ENCODE measurements at regions not wholly inside any gene's neighbourhood (a gene's known extent, or its start where the extent isn't known, plus 50 kb on each side); places are given as distances from the start of the nearest gene placed in this dataset.
"Not testable (repeated sequence)": the region's sequence is repeated elsewhere in the genome, so short reads cannot be mapped to it uniquely, and the experiment has no call there.

DNA sequence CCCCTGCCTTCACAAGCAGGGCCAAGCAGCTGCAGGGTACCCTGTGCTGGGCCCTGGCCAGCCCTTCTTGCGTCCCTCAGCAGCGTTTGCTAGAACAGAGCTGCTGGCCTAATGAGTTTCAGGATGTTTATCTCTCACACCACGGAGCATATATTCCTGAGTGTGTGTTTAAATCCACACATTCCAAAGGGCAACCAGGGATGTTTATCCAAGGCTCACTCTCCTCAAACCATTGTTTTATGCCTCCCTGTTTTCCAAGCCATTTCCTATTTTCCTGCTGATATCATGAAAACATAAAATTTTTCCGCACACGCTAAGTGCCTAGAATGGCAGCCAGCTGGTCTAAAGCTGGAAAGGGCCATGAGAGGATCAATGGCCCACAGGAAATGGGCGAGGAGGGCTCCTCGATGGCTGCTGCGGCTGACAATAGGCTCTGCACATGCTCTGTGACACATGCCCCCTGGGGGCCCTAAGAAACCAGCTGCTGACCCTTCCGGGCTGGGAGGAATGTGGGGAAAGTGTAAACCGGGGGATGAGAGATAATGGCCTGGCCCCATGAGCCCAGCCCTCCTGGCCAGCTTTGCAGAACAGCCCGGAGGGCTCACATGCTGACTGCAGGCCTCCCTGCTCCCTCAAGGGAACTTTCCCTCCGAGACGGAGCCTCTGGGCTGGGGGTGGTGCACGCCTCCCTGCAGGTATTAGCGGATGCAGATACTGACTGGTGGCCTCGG is 194.0 kb downstream of the NDUFA10 start:
- DNase-seq = no peak

DNA sequence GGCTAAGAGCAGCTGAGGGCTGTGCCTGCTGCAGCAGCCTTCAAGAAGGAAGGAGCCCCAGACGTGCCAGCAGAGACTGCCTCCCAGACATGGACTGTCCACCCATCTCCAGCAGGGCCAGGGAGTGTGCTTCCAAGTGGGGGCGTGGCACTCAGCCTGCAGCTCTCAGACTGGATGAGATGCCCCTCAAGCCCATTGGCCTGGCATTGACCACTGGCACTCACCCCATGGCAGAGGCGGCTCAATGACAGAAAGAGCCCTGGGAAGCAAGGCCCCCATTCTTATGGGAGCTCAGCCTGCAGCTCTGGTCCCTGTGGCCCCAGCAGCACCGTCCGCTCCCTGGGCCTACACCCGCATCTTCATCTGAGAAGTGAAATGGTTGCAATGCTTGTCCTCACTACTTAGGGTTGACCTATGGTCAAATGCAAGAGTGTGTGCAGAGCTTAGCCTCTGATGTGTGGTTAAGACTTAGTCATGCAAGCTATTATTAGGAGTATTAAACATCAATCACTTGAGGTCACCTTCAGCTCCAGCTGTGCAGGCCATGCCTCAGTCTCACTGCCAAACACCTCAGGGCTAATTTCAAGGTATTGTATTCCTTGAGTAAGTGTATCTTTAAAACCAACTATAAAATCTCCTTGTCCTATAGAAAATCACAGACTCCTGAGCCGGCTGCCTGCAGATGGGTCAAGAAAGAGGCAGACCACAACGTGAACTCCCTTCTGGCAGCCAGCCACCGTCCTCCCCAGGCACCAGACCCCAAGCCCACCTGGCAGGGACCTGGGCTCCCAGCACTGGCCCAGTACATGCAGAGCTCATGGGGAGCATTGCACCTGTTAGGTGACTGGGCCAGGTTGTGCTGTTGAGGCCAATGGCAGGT is 194.8 kb downstream of the NDUFA10 start:
- DNase-seq = no peak

DNA sequence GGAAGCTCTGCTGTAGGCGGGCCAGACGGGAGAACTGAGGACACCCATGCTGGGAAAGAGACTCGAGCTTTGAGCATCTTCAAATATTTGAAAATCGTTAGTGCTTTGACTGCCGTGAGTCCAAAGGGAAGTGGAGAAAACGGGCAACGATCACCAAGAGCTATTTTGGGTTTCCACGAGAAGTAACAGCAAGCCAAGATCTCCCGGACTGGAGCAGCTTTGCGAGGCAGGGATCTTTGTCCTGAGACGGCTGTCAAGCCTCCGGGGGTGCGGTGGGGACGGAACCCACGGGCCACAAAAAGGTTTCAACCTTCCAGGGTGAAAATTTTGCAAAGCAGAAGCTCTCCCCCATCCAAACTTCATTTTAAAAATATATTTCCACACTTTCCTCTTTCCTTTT is 195.8 kb downstream of the NDUFA10 start:
- no peak for DNase-seq

DNA sequence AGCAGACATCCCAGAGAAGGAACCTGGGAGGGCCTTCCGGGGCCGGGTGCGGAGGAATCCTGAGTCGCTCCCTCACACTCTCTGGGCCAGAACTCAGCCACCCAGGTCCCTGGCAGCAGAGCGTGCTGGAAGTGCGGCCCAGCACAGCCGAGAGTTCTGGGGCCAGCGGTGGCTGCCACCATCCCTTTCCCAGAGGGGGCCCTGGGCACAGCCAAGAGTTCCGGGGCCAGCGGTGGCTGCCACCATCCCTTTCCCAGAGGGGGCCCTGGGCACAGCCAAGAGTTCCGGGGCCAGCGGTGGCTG is 196.2 kb downstream of the NDUFA10 start:
- DNase-seq = not testable (repeated sequence)

DNA sequence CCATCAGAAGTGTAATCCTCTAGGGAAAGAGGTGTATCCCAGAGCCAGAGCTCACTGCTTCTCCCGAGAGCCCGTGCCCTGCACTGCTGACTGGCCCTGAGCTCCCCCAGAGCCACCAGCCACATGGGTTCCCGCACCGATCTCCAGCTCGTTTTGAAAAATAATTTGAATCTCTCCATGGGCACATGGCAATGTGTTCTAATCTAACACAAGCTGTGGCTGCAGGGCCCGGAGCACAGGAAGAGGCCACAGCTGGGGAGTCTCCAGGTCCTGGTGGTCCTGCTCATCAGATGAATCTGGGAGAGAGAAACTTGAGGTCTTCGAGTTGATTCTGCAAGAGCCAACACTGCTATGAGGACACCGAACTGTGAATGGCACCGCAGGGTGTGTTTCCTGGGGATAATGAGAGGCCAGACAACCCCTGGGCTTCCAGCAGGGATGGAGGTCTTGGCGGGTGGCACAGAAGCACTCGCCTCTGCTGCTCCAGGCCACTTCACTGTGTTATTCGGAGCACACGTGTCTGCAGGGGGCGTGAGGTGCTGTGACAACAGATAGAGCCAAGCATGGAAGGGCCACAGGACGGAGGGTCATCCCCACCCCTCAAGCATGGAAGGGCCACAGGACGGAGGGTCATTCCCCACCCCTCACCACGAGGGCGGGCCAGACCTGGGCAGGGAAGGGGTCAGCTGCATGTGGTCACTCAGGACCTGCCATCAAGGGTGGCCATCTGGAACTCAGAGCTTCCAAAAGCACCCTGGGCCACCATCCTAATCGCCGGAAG is 196.8 kb downstream of the NDUFA10 start:
- DNase-seq = no peak

DNA sequence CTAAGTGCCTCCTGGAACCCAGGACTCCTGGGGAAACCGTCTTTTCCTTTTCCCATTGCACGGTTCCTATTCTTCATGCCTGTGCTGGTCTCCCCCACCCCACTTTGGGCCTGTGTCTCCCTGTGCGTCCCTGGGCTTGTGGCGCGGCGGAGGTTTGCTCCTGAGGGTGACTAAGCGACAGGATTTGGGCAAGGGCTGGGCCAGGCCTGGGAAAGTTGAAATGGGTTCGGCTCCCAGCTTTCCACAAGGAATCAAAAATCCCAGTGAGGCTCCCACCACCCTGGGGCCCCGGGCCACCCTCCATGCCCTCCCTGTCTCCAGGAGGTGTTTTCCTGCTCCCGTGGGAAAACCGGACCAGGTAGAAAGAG is 197.6 kb downstream of the NDUFA10 start:
- DNase-seq = no peak

DNA sequence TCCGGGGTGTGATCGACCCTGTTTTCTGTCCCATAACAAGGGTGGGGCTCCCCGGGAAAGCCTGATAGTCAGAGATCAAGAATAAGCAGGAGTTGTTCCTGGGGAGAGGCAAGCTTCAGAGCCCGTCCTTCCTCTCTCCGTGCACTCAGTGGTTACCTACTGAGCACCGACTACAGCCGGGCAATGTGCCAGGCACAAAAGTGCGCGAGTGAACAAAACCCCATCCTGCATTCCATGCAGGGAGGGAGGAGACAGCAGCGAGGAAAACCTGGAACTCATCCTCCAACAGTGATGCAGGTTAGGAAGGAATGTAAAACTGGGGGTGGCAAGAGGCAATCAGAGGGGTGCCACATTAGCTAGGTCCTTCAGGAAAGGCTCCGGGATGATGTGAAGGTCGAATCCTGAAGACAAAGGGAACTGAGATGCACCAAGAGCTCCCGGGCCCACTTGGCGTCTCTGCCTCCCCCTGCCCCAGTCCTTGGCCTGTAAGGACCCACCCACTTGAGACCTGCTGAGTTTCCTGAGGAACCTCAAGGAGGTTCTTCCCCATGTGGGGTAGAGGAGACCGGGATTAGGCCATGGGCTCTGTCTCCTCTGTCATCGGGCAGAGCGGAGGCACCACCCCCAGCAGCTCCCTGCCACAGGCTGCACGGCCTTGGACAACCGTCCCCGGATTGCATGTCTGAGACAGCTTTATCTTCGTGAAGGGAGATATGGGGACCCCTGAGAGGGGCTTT is 198.2 kb downstream of the NDUFA10 start:
- no peak for DNase-seq

DNA sequence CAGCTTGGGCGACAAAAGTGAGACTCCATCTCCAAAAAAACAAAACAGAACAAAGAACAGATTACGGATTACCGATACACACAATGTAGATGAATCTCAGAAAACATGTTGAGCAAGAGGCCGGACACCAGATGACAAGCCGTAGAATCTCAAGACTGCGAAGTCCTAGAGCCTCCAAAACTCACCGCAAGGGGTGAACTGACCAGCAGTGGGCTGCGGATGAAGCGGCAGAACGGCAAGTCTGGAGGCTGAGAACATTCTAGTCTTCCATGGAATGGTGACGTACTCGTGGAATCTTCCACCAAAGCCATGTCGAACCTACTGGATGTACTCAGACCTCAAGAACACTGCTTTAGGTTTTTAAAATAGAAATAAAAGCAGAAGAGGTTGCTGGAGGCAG is 198.8 kb downstream of the NDUFA10 start:
- no peak for DNase-seq

DNA sequence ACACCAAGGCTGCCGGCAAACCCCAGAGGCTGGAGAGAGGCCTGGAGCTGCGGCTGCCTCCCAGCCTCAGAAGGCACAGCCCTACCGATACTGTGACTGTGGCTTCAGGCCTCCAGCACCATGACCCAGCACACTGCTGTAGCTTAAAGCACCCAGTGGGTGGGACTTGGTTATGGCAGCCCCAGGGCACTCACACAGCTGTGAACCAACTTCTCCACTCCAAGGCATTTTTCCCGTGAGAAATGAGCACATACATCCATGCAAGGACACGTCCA is 199.5 kb downstream of the NDUFA10 start:
- no peak for DNase-seq

DNA sequence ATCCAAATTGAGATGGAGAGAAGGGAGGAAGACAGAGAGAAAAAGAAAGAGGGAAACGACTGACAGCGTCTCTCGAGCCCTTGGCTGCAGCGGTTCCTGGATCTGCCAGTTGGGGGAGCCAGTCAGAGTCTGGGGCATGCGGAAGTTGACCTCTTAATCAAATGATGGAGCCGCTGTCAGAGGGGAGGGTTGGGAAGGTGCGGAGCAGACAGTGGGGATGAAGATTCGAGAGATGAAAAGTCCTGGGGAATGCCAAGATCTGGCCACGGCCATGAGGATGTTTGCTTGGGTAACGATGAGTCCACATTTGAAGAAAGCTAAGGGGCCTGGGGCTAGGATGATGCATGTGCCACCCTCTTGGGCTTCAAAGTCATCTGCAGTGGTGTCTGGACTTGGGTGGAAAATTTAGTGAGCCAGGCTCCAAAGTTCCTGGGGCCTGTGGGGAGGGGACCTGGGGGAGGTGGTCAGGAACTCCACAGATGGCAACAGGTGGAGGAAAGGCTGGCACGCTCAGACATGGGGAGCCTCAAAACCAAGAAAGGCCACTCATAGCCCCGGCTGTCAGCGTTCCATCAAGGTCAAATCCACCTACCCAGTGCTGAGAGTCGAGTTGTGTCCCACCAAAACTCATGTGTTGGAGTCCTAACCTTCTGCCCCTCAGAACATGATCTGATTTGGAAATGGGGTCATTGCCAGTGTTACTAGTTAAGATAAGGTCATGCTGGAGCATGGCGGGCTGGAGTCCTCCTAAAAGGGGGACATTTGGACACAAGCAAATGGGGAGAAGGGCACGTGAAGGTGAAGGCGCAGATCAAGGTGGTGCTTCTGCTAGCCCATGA is 200.1 kb downstream of the NDUFA10 start:
- no peak for DNase-seq

DNA sequence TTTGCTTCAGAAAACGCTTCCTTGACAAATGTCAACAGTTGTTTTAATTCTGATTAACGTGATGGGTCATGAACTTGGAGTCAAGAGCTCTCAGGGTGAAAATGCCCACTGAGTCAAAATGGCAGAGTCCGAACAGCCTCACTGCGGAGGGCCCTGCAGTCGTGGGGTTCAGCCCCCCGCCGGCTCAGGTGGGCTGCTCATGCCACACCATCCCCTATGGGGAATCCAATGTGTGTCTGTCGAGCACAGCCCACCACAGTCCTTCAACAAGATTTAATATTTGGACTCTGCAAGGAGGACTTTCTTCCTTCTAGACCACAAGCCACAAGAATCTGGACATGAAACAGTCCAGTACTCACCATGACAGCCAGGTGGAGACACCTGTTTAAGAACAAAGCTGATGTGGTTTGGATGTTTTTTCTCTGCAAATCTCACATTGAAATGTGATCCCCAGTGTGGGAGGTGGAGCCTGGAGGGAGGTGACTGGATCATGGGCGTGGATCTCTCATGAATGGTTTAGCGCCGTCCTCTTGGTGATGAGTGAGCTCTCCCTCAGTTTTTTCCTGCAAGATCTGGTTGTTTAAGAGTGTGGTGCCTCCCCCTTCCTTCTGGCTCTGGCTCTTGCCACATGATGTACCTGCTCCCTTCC is 201.0 kb downstream of the NDUFA10 start:
- DNase-seq = peak; percentile 33

DNA sequence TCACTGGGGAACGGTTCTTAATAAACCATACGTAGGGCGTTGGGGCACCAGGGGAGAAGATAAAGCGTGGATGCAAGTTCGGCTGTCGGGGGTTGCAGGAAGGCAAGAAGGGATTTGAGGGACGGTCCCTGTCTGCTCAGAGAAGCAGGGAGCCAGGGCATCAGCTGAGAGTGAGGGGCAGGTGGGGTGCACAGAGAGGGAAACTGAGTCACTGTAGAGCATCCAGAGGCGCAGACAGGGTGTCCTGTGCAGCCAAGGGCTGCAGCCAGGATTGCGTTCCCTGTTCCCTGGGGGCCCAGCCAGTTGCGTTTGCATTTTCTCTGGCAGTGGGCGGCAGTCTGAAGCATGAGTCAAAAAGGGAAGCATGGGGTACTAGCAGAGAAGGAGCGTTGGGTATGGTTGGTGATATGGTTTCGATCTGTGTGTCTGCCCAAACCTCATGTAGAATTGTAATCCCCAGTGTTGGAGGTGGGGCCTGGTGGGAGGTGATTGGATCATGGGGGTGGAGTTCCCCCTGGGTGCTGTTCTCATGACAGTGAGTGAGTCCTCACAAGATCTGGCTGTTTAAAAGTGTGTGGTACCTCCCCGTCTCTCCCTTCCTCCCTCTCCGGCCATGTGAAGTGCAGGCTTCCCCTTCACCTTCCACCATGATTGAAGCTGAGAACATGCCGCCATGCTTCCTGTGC is 202.9 kb downstream of the NDUFA10 start:
- DNase-seq = no peak

DNA sequence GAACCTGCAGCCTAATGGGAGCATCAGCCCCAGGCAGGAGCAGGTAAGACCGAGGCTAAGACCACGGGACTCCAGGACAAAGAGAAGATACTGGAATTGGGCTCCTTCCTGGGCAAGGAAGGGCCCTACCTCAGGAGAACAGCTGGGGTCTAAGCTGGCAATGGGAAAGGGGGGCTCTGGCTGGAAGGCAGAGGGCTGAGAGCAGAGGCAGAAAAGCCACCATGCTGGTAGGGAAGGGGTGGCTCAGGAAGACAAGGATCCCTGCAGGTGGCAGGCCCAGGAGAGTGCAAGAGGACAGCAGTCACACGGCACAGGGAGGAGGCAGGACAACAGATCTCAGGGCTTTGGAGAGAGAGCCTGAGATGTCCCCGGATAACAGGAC is 203.5 kb downstream of the NDUFA10 start:
- no peak for DNase-seq

DNA sequence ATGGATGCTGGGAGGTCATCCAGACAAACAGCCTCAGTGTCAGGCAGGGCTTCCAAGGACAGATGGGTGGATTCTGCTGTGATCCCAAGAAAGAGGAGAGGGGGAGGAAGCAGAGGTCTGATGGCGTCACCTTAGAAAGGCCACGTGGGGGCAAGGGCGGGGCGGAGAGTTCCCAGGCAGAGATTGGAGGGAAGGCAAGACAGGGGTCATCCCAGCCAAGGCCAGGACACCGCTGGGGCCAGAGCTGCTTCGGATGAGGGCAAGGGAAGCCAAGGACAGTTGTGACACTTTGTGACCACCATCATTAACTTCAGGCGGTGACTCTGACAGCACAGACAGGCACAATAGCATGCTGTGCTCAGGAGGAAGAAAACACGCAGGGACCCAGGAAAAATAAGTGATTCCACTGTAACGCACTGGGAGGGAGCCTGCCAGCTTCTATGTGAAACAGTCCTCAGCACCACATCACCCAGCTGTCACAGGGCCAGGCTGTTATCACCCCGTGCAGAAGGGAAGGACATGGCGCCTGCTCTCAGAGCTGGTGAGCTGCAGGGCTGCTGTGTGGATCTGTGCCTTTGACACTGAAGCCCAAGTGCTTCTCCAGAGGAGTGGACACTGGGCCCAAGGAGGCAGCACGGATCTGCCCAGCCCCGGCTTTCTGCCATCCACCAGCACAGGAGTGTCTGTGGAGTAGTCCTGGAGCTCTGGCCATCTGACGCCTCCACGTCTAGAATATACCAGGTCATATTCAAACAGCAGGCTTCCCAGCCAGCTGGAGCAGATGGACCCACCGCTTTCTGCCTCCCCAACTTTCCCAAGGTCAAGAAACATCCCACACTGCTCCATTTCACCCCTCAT is 204.1 kb downstream of the NDUFA10 start:
- no peak for DNase-seq

DNA sequence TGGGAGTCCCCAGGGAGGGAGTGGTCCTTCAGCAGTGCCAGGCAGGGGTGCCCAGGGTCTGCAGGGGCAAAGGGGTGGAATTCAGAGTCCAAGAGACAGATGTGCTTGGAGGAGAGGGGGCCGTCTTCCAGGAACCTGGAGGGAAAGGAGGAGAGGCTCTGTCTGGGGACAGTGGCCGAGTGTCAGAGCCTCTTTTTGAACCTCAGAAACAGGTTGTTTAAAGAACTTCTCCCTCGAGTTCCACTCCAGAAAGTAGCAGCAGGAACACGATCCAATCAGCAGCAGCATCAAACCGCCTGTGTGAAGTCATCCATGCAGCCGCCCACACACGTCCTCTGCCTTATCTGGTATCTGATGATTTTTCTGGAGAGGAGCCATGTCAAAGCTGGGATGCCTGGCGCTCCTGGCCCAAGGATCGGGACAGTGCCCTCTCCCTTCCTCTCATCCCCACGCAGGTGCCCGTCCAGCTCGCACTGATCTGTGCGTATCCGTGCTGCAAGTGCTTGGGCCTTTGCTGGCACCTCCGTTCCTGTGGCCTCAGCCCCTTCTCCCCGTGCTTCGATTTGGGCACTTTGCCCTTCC is 205.1 kb downstream of the NDUFA10 start:
- DNase-seq = no peak

DNA sequence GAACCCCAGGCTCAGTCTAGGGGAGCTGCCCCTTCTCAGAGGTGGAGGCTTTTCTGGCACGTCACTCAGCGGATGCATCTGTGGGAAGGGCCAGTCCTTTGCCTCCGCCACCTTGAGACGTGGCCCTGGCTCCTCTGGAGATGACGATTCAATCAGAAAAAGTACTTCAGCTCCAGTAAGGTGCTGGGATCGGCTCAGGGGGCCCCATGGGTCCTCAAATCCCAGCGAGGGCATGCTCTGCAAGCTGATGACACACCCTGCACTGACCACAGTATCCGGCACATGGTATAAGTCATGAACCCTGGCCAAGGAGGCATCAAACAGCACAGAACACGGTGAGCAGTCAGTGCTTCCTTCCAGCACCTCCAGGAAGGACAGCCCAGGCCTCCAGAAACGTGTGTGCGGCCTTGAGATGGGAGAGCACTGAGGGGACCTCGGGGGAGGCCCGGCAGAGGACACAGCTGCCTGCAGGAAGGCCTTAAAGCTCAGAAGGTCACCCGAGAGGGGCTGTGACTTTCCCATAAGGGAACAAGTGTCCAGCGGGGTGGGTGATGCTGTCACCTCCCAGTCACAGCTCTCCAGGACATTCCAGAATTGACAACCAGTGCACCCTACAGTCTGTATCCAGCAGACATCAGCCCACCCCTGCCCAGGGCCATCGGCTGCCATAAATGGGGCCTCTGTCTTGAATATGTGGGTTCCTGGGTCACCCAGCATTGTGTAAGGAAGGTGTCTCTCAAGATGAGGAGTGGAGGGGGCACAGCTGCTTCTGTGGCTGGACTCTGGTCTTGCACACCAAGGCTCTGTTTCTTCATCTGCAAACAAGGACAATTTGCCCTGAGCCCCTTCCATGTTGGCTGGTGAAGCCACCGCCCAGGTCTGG is 205.8 kb downstream of the NDUFA10 start:
- DNase-seq = no peak

DNA sequence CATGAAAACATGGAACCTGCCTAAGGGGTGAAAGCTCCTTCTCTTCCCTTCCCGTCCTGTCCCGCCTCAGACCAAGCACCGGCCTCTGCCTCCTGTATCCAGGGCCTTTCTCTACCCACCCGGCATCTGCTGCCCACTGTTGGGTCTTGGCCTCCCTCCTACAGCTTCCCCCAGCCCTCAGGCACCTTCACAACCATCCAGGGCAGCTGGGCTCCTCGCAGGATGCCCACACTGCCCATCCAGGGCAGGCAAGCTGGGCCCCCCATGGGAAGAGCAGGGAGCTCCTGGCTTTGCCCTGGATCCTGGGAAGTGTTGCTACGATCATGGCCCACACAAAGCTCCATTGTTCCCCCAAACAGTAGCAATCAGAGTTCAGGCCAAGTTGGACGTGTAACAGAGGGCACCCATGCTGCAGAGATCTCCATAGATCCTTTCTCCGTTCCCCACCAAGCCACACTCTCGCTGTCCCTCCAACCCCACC is 206.6 kb downstream of the NDUFA10 start:
- no peak for DNase-seq

DNA sequence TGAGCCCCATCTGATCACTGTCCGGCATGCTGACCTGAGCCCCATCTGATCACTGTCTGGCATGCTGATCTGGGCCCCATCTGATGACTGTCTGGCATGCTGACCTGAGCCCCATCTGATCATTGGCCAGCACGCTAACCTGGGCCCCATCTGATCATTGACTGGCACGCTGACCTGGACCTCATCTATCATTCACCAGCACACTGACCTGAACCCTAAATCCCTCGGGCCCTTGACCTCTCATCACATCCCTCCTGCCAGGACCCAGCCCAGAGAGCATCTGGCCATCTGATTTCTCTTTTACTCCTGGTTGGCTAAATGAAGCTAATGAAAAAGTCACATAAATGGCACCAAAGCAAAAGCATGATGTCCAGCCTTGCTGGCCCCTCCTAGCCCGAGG is 207.1 kb downstream of the NDUFA10 start:
- DNase-seq = no peak
